ENCODE measurements at regions not wholly inside any gene's neighbourhood (a gene's known extent, or its start where the extent isn't known, plus 50 kb on each side); places are given as distances from the start of the nearest gene placed in this dataset.

- no peak for DNase-seq
These were observed 119.3 kb upstream of the BACE2 start for GRCh38 chr21:41048623-41049022.

GRCh38 chr21:41052820-41053555, 115.0 kb upstream of the BACE2 start:
- no peak for DNase-seq

- DNase-seq = no peak
These were observed 113.9 kb upstream of the BACE2 start for GRCh38 chr21:41054018-41054578.

GRCh38 chr21:41055266-41055665, 112.7 kb upstream of the BACE2 start:
- DNase-seq = no peak

GRCh38 chr21:41059871-41060270, 108.1 kb upstream of the BACE2 start:
- no peak for DNase-seq

- no peak for DNase-seq
These were observed 106.3 kb upstream of the BACE2 start for GRCh38 chr21:41061701-41062100.

- DNase-seq = no peak
These were observed 103.6 kb upstream of the BACE2 start for GRCh38 chr21:41064334-41064791.

- DNase-seq = no peak
These were observed 103.0 kb upstream of the BACE2 start for GRCh38 chr21:41064951-41065350.

- no peak for DNase-seq
These were observed 102.4 kb upstream of the BACE2 start for GRCh38 chr21:41065539-41065938.

- no peak for DNase-seq
These were observed 101.6 kb upstream of the BACE2 start for GRCh38 chr21:41066086-41066938.

GRCh38 chr21:41067709-41068108, 100.3 kb upstream of the BACE2 start:
- no peak for DNase-seq

- DNase-seq = no peak
These were observed 99.5 kb upstream of the BACE2 start for GRCh38 chr21:41068496-41068895.

- DNase-seq = peak; percentile 9
These were observed 98.9 kb upstream of the BACE2 start for GRCh38 chr21:41068967-41069642.

GRCh38 chr21:41070284-41070683, 97.7 kb upstream of the BACE2 start:
- DNase-seq = no peak

- no peak for DNase-seq
These were observed 96.4 kb upstream of the BACE2 start for GRCh38 chr21:41071258-41072171.

- DNase-seq = no peak
These were observed 94.4 kb upstream of the BACE2 start for GRCh38 chr21:41073558-41073957.

GRCh38 chr21:41074396-41075184, 93.4 kb upstream of the BACE2 start:
- no peak for DNase-seq

GRCh38 chr21:41075656-41076055, 92.3 kb upstream of the BACE2 start:
- no peak for DNase-seq

- no peak for DNase-seq
These were observed 91.9 kb upstream of the BACE2 start for GRCh38 chr21:41076064-41076463.

GRCh38 chr21:41079159-41079558, 88.8 kb upstream of the BACE2 start:
- DNase-seq = no peak

GRCh38 chr21:41080485-41081121, 87.4 kb upstream of the BACE2 start:
- DNase-seq = no peak
